MCF 10A (cell line): ENCODE measurements at regions not wholly inside any gene's neighbourhood (a gene's known extent, or its start where the extent isn't known, plus 50 kb on each side); places are given as distances from the start of the nearest gene placed in this dataset.

Experiments
- BruUV-seq: library from RNA; stranded (reverse); fragments of 400-500 nt; replicated peaks from 2 replicates; lab custom pipeline; 2021; lab: Mats Ljungman, UMichigan
- CTCF ChIA-PET: fragments of 300-600 bp; sonication (Branson Sonifier 250); formaldehyde crosslinking; extraction: SDS; loops from one replicate; lab custom pipeline; 2021; ENCODE audit warnings: antibody characterized with exemption, inconsistent platforms; lab: Yijun Ruan, JAX
- POLR2A ChIA-PET: fragments of 300-600, 350-650 bp; sonication (Branson Sonifier 250); formaldehyde crosslinking; extraction: SDS; loops from one replicate; lab custom pipeline; 2020; ENCODE audit warnings: antibody characterized with exemption, inconsistent platforms; lab: Yijun Ruan, JAX
- DNase-seq: peaks from one replicate; pipeline ENCODE4 v3.0.0-alpha.2; 2018; ENCODE audit not compliant: unreplicated experiment
- H3K27ac Mint-ChIP-seq: one replicate; pipeline ENCODE4 v1.8.0; 2022; ENCODE audit warnings: mild to moderate bottlenecking, low read depth, mixed read lengths; ENCODE audit not compliant: unreplicated experiment
- H3K27me3 Mint-ChIP-seq: one replicate; pipeline ENCODE4 v1.8.0; 2022; ENCODE audit warnings: mixed read lengths; ENCODE audit not compliant: insufficient read depth, unreplicated experiment
- H3K36me3 Mint-ChIP-seq: one replicate; pipeline ENCODE4 v1.8.0; 2022; ENCODE audit warnings: mild to moderate bottlenecking, moderate library complexity, mixed read lengths; ENCODE audit not compliant: insufficient read depth, unreplicated experiment
- H3K4me1 Mint-ChIP-seq: one replicate; pipeline ENCODE4 v1.8.0; 2022; ENCODE audit warnings: mixed read lengths; ENCODE audit not compliant: insufficient read depth, unreplicated experiment
- H3K4me3 Mint-ChIP-seq: one replicate; pipeline ENCODE4 v1.8.0; 2022; ENCODE audit warnings: mild to moderate bottlenecking, moderate library complexity, mixed read lengths; ENCODE audit not compliant: unreplicated experiment
- H3K9me3 Mint-ChIP-seq: one replicate; pipeline ENCODE4 v1.8.0; 2022; ENCODE audit warnings: mixed read lengths; ENCODE audit not compliant: unreplicated experiment
- intact Hi-C: fragments of 100-400 bp; cut with micrococcal nuclease; formaldehyde crosslinking; loops from 2 replicates; pipeline ENCODE4 v1.14.1; 2022
- TF ChIP-seq, protein P1 (sequence below): fragments of 200-600 bp; IDR thresholded peaks from one replicate; pipeline ENCODE4 v1.8.0; 2022; ENCODE audit warnings: antibody characterized with exemption, mild to moderate bottlenecking; ENCODE audit not compliant: unreplicated experiment

DNA sequence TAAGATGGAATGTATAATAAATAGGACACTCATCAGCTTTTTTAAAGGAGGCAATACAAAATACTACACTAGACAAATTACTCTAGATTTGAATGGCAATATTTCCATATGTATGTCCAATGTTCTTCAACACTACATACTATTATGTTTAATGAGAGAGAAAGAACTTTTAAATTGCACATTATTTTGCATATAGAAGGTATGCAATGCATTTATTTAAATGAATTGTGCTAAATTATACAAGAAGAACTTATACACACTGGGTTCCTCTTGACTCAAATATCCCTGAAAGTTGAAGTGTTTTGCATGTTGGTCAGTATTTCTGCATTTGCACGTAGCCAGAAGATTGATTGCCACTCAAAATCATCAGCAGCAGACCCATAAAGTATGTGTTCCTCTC is 839.6 kb downstream of the ADGRL2 start:
- POLR2A ChIA-PET = no interaction called here
- TF ChIP-seq, protein P1, sequence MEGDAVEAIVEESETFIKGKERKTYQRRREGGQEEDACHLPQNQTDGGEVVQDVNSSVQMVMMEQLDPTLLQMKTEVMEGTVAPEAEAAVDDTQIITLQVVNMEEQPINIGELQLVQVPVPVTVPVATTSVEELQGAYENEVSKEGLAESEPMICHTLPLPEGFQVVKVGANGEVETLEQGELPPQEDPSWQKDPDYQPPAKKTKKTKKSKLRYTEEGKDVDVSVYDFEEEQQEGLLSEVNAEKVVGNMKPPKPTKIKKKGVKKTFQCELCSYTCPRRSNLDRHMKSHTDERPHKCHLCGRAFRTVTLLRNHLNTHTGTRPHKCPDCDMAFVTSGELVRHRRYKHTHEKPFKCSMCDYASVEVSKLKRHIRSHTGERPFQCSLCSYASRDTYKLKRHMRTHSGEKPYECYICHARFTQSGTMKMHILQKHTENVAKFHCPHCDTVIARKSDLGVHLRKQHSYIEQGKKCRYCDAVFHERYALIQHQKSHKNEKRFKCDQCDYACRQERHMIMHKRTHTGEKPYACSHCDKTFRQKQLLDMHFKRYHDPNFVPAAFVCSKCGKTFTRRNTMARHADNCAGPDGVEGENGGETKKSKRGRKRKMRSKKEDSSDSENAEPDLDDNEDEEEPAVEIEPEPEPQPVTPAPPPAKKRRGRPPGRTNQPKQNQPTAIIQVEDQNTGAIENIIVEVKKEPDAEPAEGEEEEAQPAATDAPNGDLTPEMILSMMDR = no peak
- no TSS peak for BruUV-seq
- intact Hi-C loops = no loop called here
- CTCF ChIA-PET = no interaction called here
- no peak overlapping the region for H3K27ac Mint-ChIP-seq
- no peak for DNase-seq
- H3K27me3 Mint-ChIP-seq = no peaks in the 10 kb centered on the region
- no peaks in the 10 kb centered on the region for H3K4me1 Mint-ChIP-seq
- H3K9me3 Mint-ChIP-seq = no peaks in the 10 kb centered on the region
- H3K4me3 Mint-ChIP-seq = no peak overlapping the region
- H3K36me3 Mint-ChIP-seq = no peaks in the 10 kb centered on the region

DNA sequence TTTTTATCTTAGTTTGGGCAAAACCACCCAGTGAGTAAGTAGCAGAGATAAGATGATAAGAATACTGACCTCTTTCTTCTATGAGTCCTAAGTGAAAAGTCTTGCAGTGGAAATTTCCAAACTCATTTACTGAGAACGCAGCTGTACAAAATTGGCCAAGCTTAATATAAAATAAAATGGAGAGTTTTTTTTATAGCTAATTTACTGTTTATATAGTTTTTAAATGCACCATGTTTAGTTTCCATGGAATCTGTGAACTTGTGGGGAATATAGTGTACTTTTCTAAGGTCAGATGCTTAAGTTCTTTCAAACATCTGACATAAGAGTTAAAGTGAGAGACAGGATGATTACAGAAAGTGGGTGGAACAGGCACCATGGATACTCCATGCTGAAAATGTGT is 833.5 kb downstream of the ADGRL2 start:
- no peak for DNase-seq
- no TSS peak for BruUV-seq
- Mint-ChIP-seq H3K27me3 (no peaks in the 10 kb centered on the region), H3K4me3 (no peak overlapping the region), H3K4me1 (peaks cover 5% of the 10 kb centered on the region), H3K36me3 (no peaks in the 10 kb centered on the region), H3K27ac (no peak overlapping the region), H3K9me3 (no peaks in the 10 kb centered on the region)
- TF ChIP-seq, protein P1 = no peak
- ChIA-PET POLR2A (no interaction called here), CTCF (interaction anchor here (0.7 kb wide), 1 partner anchor 34 kb away, joined by 3 read pairs; no protein-coding TSS in a partner anchor)
- intact Hi-C loops = no loop called here

DNA sequence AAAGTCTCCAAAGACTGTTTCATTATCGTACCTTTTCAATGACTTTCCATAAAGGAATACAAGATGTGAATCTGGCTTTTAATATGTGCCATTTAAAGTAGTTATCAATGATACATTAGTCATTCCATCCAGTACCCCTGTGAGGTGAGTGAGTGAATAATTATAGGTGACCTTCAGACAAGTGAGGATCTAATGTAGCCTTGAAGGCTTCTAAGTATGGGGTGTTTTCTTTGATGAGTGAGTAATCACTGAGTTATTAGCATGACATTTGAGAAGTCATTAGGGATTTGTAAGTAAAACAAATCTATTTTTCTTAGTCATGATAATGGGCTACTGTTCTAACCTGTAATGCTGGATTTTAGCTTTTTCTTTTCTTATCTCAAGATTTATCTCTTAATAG is 831.4 kb downstream of the ADGRL2 start:
- Mint-ChIP-seq H3K4me3 (no peak overlapping the region), H3K4me1 (peaks cover 11% of the 10 kb centered on the region), H3K27me3 (no peaks in the 10 kb centered on the region), H3K9me3 (no peaks in the 10 kb centered on the region), H3K27ac (no peak overlapping the region), H3K36me3 (no peaks in the 10 kb centered on the region)
- POLR2A ChIA-PET = interaction anchor here (0.6 kb wide), 1 partner anchor 597 kb away, joined by 3 read pairs; no protein-coding TSS in a partner anchor
- DNase-seq = no peak
- TF ChIP-seq, protein P1 = no peak
- BruUV-seq = no TSS peak
- CTCF ChIA-PET = no interaction called here
- intact Hi-C loops = no loop called here

DNA sequence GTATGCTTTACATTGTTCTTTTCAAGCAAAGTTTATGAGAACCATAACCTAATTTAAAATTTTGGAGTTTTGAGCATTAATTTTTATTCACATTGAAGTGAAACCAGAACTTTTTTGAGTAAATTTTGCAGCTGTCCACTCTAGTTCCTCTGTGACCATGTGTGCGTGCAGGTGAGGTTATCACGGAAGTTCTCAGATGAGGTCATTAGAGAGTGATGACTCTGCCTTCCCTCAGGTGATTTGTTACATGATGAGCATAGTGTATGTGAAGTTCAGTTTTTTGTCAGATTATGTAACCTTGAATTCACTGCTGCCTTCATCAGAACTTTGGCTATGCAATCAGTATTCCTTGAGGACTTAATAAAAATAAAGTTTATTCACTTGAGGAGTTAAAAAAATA is 828.2 kb downstream of the ADGRL2 start:
- H3K4me3 Mint-ChIP-seq = no peak overlapping the region
- intact Hi-C loops = no loop called here
- H3K36me3 Mint-ChIP-seq = no peaks in the 10 kb centered on the region
- TF ChIP-seq, protein P1 = no peak
- no peaks in the 10 kb centered on the region for H3K27me3 Mint-ChIP-seq
- H3K4me1 Mint-ChIP-seq = peaks cover 11% of the 10 kb centered on the region
- BruUV-seq = no TSS peak
- no peaks in the 10 kb centered on the region for H3K9me3 Mint-ChIP-seq
- no peak for DNase-seq
- no peak overlapping the region for H3K27ac Mint-ChIP-seq
- ChIA-PET POLR2A (no interaction called here), CTCF (no interaction called here)
